Smooth muscle cell (in vitro differentiated cells): ENCODE measurements at regions not wholly inside any gene's neighbourhood (a gene's known extent, or its start where the extent isn't known, plus 50 kb on each side); places are given as distances from the start of the nearest gene placed in this dataset.
"Not testable (repeated sequence)": the region's sequence is repeated elsewhere in the genome, so short reads cannot be mapped to it uniquely, and the experiment has no call there.

Experiments used
- DNase-seq: peaks from one replicate; lab custom pipeline; 2025; ENCODE audit not compliant: unreplicated experiment; lab: John Stamatoyannopoulos, UW
- H2AFZ ChIP-seq: fragments of 200-600 bp; sonication (generic); 2 replicates; pipeline ENCODE4 v1.6.0; 2016; ENCODE audit warnings: antibody characterized with exemption, low read depth, mild to moderate bottlenecking
- H3F3A ChIP-seq: fragments of 200-600 bp; sonication (generic); 2 replicates; pipeline ENCODE4 v1.6.0; 2017; ENCODE audit warnings: antibody characterized with exemption, low read depth
- H3K27ac ChIP-seq: fragments of 200-600 bp; sonication (generic); 2 replicates; pipeline ENCODE4 v1.5.1; 2016; ENCODE audit warnings: low read depth, mild to moderate bottlenecking
- H3K27me3 ChIP-seq: fragments of 200-600 bp; sonication (generic); 2 replicates; pipeline ENCODE4 v1.6.1; 2016; ENCODE audit warnings: low read depth, mild to moderate bottlenecking
- H3K36me3 ChIP-seq: fragments of 200-600 bp; sonication (generic); 2 replicates; pipeline ENCODE4 v1.5.1; 2016; ENCODE audit warnings: low read depth
- H3K4me1 ChIP-seq: fragments of 200-600 bp; sonication (generic); 2 replicates; pipeline ENCODE4 v1.5.1; 2016; ENCODE audit warnings: low read depth
- H3K4me2 ChIP-seq: fragments of 200-600 bp; sonication (generic); 2 replicates; pipeline ENCODE4 v1.6.0; 2016; ENCODE audit warnings: mild to moderate bottlenecking
- H3K4me3 ChIP-seq: fragments of 200-600 bp; sonication (generic); 2 replicates; pipeline ENCODE4 v1.5.1; 2016; ENCODE audit warnings: mild to moderate bottlenecking
- H3K79me2 ChIP-seq: fragments of 200-600 bp; sonication (generic); 2 replicates; pipeline ENCODE4 v1.6.0; 2016; ENCODE audit warnings: low read depth, mild to moderate bottlenecking
- H3K9ac ChIP-seq: fragments of 200-600 bp; sonication (generic); 2 replicates; pipeline ENCODE4 v1.6.0; 2016; ENCODE audit warnings: low read depth
- H3K9me3 ChIP-seq: fragments of 200-600 bp; sonication (generic); replicated peaks from 2 replicates; pipeline ENCODE4 v1.5.1; 2016; ENCODE audit warnings: low read depth
- H4K20me1 ChIP-seq: fragments of 200-600 bp; sonication (generic); 2 replicates; pipeline ENCODE4 v1.6.0; 2016; ENCODE audit warnings: low read depth
- CTCF ChIP-seq: fragments of 200-600 bp; sonication (generic); IDR thresholded peaks from 2 replicates; pipeline ENCODE4 v1.5.1; 2017; ENCODE audit warnings: borderline replicate concordance, mild to moderate bottlenecking, antibody characterized with exemption; ENCODE audit not compliant: insufficient read depth, poor library complexity, severe bottlenecking
- WGBS: methylation state at CpG from one replicate; pipeline ENCODE4 v1.1.7; 2016; ENCODE audit warnings: low lambda C conversion rate; 5-methylcytosine and 5-hydroxymethylcytosine counted together

- no peaks in the 10 kb centered on the region for H3K9me3 ChIP-seq
- no peak overlapping the region for H3K4me3 ChIP-seq
- no peaks in the 10 kb centered on the region for H3K27me3 ChIP-seq
- no peaks in the 10 kb centered on the region for H3K4me1 ChIP-seq
- no peak for DNase-seq
- H2AFZ ChIP-seq, result no peak overlapping the region
- no peaks in the 10 kb centered on the region for H3K36me3 ChIP-seq
- no peaks in the 10 kb centered on the region for H3K79me2 ChIP-seq
- no peak overlapping the region for H3K4me2 ChIP-seq
- H3K9ac ChIP-seq, result no peak overlapping the region
- H3K27ac ChIP-seq, result no peak overlapping the region
- H4K20me1 ChIP-seq, result no peaks in the 10 kb centered on the region
- no peak for TF ChIP-seq CTCF
- WGBS, result 75% methylated on average over 2 of the region's 2 CpGs
- no peaks in the 10 kb centered on the region for H3F3A ChIP-seq
Measured at GRCh38 chr4:64727960-64728359, 318.7 kb upstream of the TECRL start.

- not testable (repeated sequence) for H3K27ac ChIP-seq, H3K9ac ChIP-seq, H3K4me1 ChIP-seq, H3F3A ChIP-seq, H3K36me3 ChIP-seq, DNase-seq, H3K4me2 ChIP-seq, H3K9me3 ChIP-seq, H3K79me2 ChIP-seq, H4K20me1 ChIP-seq, H3K27me3 ChIP-seq, H2AFZ ChIP-seq, H3K4me3 ChIP-seq
- WGBS, result 71% methylated on average over 5 of the region's 5 CpGs
Measured at GRCh38 chr4:64727391-64727790, 318.1 kb upstream of the TECRL start.

GRCh38 chr4:64724689-64725088 lies 315.4 kb upstream of the TECRL start:
- Histone ChIP-seq H3F3A (no peaks in the 10 kb centered on the region), H3K79me2 (no peaks in the 10 kb centered on the region), H2AFZ (no peak overlapping the region), H3K9ac (no peak overlapping the region), H3K4me3 (no peak overlapping the region), H3K4me1 (no peaks in the 10 kb centered on the region), H3K4me2 (no peak overlapping the region), H3K9me3 (no peaks in the 10 kb centered on the region), H3K36me3 (no peaks in the 10 kb centered on the region), H4K20me1 (no peaks in the 10 kb centered on the region), H3K27ac (no peak overlapping the region), H3K27me3 (no peaks in the 10 kb centered on the region)
- DNase-seq, result no peak
- 86% methylated on average over 9 of the region's 9 CpGs for WGBS
- TF ChIP-seq CTCF, result no peak

GRCh38 chr4:64721106-64721505 lies 311.9 kb upstream of the TECRL start:
- Histone ChIP-seq H2AFZ (no peak overlapping the region), H3F3A (no peaks in the 10 kb centered on the region), H3K9me3 (no peaks in the 10 kb centered on the region), H3K36me3 (no peaks in the 10 kb centered on the region), H3K4me3 (no peak overlapping the region), H4K20me1 (no peaks in the 10 kb centered on the region), H3K9ac (no peak overlapping the region), H3K27me3 (no peaks in the 10 kb centered on the region), H3K79me2 (no peaks in the 10 kb centered on the region), H3K4me1 (no peaks in the 10 kb centered on the region), H3K27ac (no peak overlapping the region), H3K4me2 (no peak overlapping the region)
- no peak for DNase-seq
- WGBS, result 89% methylated on average over 3 of the region's 3 CpGs
- no peak for TF ChIP-seq CTCF
